Vagina (tissue), 2 donors: ENCODE measurements at regions not wholly inside any gene's neighbourhood (a gene's known extent, or its start where the extent isn't known, plus 50 kb on each side); places are given as distances from the start of the nearest gene placed in this dataset.

ENCODE experiments used
- POLR2AphosphoS5 ChIP-seq, 2 donors: sonication (generic); formaldehyde crosslinking; IDR thresholded peaks; one replicate each; pipeline ENCODE4 v1.9.0; 2017; ENCODE audit warnings: antibody characterized with exemption in 2 of 2, mild to moderate bottlenecking in 2 of 2, low read depth in 1 of 2; ENCODE audit not compliant: insufficient read depth in 1 of 2
- TF ChIP-seq, protein P1 (sequence below), 3 experiments: fragments of 450-650 bp in 2 of 3; fragments of 200-600 bp in 1 of 3; sonication (generic) in 1 of 3; IDR thresholded peaks; one replicate each; pipeline ENCODE4 v1.5.1; 2017 to 2019; ENCODE audit warnings: antibody characterized with exemption in 3 of 3, mild to moderate bottlenecking in 2 of 3, moderate library complexity in 2 of 3

DNA sequence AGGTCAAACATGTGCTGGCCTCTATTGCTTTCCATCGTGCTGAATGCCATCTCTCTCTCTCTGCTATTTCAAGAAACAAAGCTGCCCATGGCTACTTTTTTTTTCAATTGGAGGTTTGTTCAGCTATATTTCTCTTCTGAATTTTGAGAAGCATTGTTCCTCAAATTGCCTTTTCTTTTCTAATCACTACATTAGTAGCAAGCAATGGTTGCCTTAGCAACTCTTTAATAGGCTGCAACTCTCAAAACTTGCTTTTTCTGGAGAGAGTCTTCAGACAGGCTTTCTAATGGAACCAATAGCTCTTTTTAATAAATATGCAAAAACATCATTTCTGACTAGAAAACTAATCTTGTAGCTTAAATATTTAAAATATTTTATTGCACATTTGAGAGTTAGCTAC, 439.0 kb downstream of the LRRIQ3 start:
- TF ChIP-seq POLR2AphosphoS5 (IDR thresholded peaks at IDR 0.05; ENCODE audit: insufficient read depth in 1 of 2, low read depth in 1 of 2), result no peak
- TF ChIP-seq, protein P1, sequence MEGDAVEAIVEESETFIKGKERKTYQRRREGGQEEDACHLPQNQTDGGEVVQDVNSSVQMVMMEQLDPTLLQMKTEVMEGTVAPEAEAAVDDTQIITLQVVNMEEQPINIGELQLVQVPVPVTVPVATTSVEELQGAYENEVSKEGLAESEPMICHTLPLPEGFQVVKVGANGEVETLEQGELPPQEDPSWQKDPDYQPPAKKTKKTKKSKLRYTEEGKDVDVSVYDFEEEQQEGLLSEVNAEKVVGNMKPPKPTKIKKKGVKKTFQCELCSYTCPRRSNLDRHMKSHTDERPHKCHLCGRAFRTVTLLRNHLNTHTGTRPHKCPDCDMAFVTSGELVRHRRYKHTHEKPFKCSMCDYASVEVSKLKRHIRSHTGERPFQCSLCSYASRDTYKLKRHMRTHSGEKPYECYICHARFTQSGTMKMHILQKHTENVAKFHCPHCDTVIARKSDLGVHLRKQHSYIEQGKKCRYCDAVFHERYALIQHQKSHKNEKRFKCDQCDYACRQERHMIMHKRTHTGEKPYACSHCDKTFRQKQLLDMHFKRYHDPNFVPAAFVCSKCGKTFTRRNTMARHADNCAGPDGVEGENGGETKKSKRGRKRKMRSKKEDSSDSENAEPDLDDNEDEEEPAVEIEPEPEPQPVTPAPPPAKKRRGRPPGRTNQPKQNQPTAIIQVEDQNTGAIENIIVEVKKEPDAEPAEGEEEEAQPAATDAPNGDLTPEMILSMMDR (IDR thresholded peaks at IDR 0.05), result no peak
